Karpas-422 (cell line): ENCODE measurements at regions not wholly inside any gene's neighbourhood (a gene's known extent, or its start where the extent isn't known, plus 50 kb on each side); places are given as distances from the start of the nearest gene placed in this dataset.

Experiments used
- DNase-seq: peaks from one replicate; pipeline ENCODE4 v3.0.0-alpha.2; 2015
- H2AFZ ChIP-seq: fragments of 200-600 bp; sonication (generic); 2 replicates; pipeline ENCODE4 v1.6.1; 2014; ENCODE audit warnings: antibody characterized with exemption, low read length, mixed read lengths
- H3K27ac ChIP-seq: fragments of 200-600 bp; sonication (generic); 2 replicates; pipeline ENCODE4 v1.5.1; 2014; ENCODE audit warnings: mild to moderate bottlenecking, low read length, moderate library complexity
- H3K27me3 ChIP-seq: fragments of 200-600 bp; sonication (generic); 2 replicates; pipeline ENCODE4 v1.6.1; 2014; ENCODE audit warnings: low read length, mixed read lengths
- H3K36me3 ChIP-seq: fragments of 200-600 bp; sonication (generic); 2 replicates; pipeline ENCODE4 v1.6.1; 2014; ENCODE audit warnings: low read length, mixed read lengths; ENCODE audit not compliant: insufficient read depth
- H3K4me1 ChIP-seq: fragments of 200-600 bp; sonication (generic); 2 replicates; pipeline ENCODE4 v1.6.1; 2014; ENCODE audit warnings: mild to moderate bottlenecking, low read length, mixed read lengths
- H3K4me2 ChIP-seq: fragments of 200-600 bp; sonication (generic); 2 replicates; pipeline ENCODE4 v1.6.1; 2014; ENCODE audit warnings: low read length, low read depth, mild to moderate bottlenecking; ENCODE audit not compliant: poor library complexity, severe bottlenecking
- H3K4me3 ChIP-seq: fragments of 200-600 bp; sonication (generic); 2 replicates; pipeline ENCODE4 v1.5.1; 2014; ENCODE audit warnings: mild to moderate bottlenecking, antibody characterized with exemption, low read length, mixed read lengths
- H3K79me2 ChIP-seq: fragments of 200-600 bp; sonication (generic); 2 replicates; pipeline ENCODE4 v1.6.1; 2014; ENCODE audit warnings: mild to moderate bottlenecking, low read length, mixed read lengths
- H3K9ac ChIP-seq: fragments of 200-600 bp; sonication (generic); 2 replicates; pipeline ENCODE4 v1.6.0; 2014; ENCODE audit warnings: low read length
- H3K9me2 ChIP-seq: fragments of 200-600 bp; sonication (generic), shearing (Covaris generic); replicated peaks from 2 replicates; pipeline ENCODE4 v1.6.0; 2014; ENCODE audit warnings: mild to moderate bottlenecking, low read length, moderate library complexity; ENCODE audit not compliant: insufficient read depth
- H3K9me3 ChIP-seq: fragments of 300-700, 200-600 bp; sonication (generic); 2 replicates; pipeline ENCODE4 v1.6.1; 2014; ENCODE audit warnings: low read length, mixed read lengths
- H4K20me1 ChIP-seq: fragments of 200-600 bp; sonication (generic); 2 replicates; pipeline ENCODE4 v1.6.1; 2014; ENCODE audit warnings: mild to moderate bottlenecking, antibody characterized with exemption, low read length, low read depth; ENCODE audit not compliant: insufficient read depth

- Histone ChIP-seq H3K27me3 (no peaks in the 10 kb centered on the region), H3K79me2 (no peaks in the 10 kb centered on the region), H3K9ac (no peak overlapping the region), H4K20me1 (no peaks in the 10 kb centered on the region), H2AFZ (no peak overlapping the region), H3K4me3 (no peak overlapping the region), H3K4me2 (no peak overlapping the region), H3K4me1 (no peaks in the 10 kb centered on the region), H3K36me3 (no peaks in the 10 kb centered on the region), H3K9me3 (no peaks in the 10 kb centered on the region), H3K9me2 (no peaks in the 10 kb centered on the region), H3K27ac (no peak overlapping the region)
- no peak for DNase-seq
Observed at GRCh38 chr4:8771666-8772065, 100.0 kb downstream of the HMX1 start.

- DNase-seq = no peak
- Histone ChIP-seq H3K4me2 (no peak overlapping the region), H3K79me2 (no peaks in the 10 kb centered on the region), H3K27me3 (no peaks in the 10 kb centered on the region), H3K27ac (no peak overlapping the region), H3K36me3 (no peaks in the 10 kb centered on the region), H3K4me1 (no peaks in the 10 kb centered on the region), H3K9ac (no peak overlapping the region), H2AFZ (no peak overlapping the region), H3K4me3 (no peak overlapping the region), H3K9me2 (no peaks in the 10 kb centered on the region), H3K9me3 (no peaks in the 10 kb centered on the region), H4K20me1 (no peaks in the 10 kb centered on the region)
Observed at GRCh38 chr4:8771258-8771590, 100.4 kb downstream of the HMX1 start.

DNA sequence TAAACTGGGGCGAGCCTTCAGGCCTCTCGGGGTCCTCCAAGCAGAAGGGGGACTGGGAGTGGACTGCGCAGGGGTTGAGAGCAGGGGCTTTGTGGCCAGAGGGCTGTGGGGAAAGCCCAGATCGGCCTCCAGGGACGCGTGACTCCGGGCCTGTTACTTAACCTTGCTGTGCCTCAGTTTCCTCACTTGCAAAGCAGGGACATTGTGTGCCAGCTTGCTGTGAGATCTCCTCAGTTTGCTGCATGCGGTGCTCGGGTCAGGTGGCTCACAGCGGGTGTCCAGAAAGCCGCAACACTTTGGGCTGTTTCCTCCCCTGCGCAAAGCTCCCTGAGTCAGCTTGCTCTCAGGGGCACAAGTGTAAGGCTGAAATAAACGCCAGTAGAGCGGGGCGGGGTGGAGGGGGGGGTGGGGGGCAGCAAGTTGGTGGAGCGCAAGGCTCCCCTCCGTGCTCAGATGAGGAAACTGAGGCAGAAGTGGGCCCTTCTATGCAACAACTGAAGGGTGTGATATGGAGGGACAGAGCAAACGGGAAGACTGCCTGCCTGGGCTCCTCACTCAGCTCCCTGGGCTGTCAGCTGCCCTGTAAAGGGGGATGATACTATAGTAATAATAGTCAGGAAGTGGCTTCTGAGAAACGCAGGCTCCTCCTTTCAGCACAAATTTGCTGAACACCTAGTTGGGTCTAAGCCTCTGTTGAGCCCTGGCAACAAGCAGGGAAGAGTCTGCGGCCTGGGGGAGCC, 101.0 kb downstream of the HMX1 start:
- Histone ChIP-seq H3K27me3 (no peaks in the 10 kb centered on the region), H3K27ac (no peak overlapping the region), H3K79me2 (no peaks in the 10 kb centered on the region), H3K9me2 (no peaks in the 10 kb centered on the region), H3K9ac (no peak overlapping the region), H4K20me1 (no peaks in the 10 kb centered on the region), H3K4me3 (no peak overlapping the region), H3K36me3 (no peaks in the 10 kb centered on the region), H3K9me3 (no peaks in the 10 kb centered on the region), H3K4me1 (no peaks in the 10 kb centered on the region), H3K4me2 (no peak overlapping the region), H2AFZ (no peak overlapping the region)
- no peak for DNase-seq

- H3K79me2 ChIP-seq = no peaks in the 10 kb centered on the region
- no peaks in the 10 kb centered on the region for H3K9me3 ChIP-seq
- no peak for DNase-seq
- no peak overlapping the region for H3K9ac ChIP-seq
- no peak overlapping the region for H3K4me3 ChIP-seq
- no peaks in the 10 kb centered on the region for H3K27me3 ChIP-seq
- H3K27ac ChIP-seq = no peak overlapping the region
- H3K4me1 ChIP-seq = no peaks in the 10 kb centered on the region
- H3K4me2 ChIP-seq = no peak overlapping the region
- no peaks in the 10 kb centered on the region for H4K20me1 ChIP-seq
- no peaks in the 10 kb centered on the region for H3K36me3 ChIP-seq
- H3K9me2 ChIP-seq = no peaks in the 10 kb centered on the region
- H2AFZ ChIP-seq = no peak overlapping the region
Observed at GRCh38 chr4:8769645-8770517, 101.8 kb downstream of the HMX1 start.

DNA sequence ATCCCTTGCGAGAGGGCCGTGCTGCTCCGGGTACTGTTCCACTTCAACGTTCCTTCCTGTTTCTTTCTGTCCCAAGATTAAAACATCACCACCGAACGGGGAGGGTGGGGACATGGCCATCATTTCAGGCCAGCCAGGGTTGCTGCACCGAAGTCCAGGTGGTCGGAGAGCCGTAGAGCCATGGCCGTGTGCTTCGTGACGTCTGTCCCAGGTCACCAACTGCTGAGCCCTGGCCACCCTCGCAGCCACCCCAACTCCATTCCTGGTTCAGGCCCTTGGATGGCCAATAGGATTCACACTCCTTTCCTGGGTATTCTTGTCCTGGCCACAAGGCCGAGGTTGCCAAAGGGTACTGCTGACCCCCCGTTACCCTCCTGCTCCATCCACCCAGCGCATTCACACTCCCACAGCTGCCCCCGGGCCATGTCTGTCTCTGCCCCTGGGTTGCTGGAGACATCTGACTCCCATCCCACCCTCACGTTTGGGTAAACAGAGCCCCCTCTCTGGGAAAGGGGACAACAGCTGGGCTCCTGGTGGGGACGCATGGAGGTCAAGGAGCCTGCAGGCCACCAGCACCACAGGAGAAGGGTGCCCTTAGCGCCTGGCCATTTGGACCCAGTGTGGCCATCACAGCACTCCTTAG, 103.2 kb downstream of the HMX1 start:
- no peak for DNase-seq
- no peaks in the 10 kb centered on the region for H3K4me1 ChIP-seq
- no peaks in the 10 kb centered on the region for H3K9me3 ChIP-seq
- no peak overlapping the region for H2AFZ ChIP-seq
- no peaks in the 10 kb centered on the region for H4K20me1 ChIP-seq
- no peak overlapping the region for H3K9ac ChIP-seq
- H3K9me2 ChIP-seq = no peaks in the 10 kb centered on the region
- H3K4me3 ChIP-seq = no peak overlapping the region
- no peaks in the 10 kb centered on the region for H3K79me2 ChIP-seq
- H3K36me3 ChIP-seq = no peaks in the 10 kb centered on the region
- H3K27ac ChIP-seq = no peak overlapping the region
- H3K4me2 ChIP-seq = no peak overlapping the region
- no peaks in the 10 kb centered on the region for H3K27me3 ChIP-seq

DNA sequence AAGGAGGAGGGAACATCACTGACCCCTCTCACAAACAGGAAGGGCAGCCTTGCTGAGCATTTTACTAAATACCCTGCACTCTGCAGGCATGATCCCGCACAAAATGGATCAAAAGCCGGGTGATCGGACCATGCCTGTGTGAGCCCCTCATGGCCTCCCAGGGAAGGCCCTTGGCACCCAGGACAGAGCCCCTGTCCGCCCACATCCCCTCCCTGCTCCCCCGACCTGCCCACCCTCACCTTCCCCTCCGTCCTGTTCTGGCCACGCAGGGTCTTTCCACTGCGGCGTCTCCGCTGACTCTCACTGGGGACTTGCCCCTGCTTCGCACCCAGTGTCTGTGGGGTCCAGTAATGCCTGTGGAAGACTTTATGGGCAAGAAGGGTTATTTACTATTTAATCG, 105.0 kb downstream of the HMX1 start:
- no peak for DNase-seq
- Histone ChIP-seq H3K4me2 (no peak overlapping the region), H3K79me2 (no peaks in the 10 kb centered on the region), H2AFZ (no peak overlapping the region), H3K9me3 (no peaks in the 10 kb centered on the region), H3K27me3 (no peaks in the 10 kb centered on the region), H3K4me3 (no peak overlapping the region), H3K4me1 (no peaks in the 10 kb centered on the region), H4K20me1 (no peaks in the 10 kb centered on the region), H3K27ac (no peak overlapping the region), H3K36me3 (no peaks in the 10 kb centered on the region), H3K9me2 (no peaks in the 10 kb centered on the region), H3K9ac (no peak overlapping the region)

GRCh38 chr4:8765631-8766590, 105.7 kb downstream of the HMX1 start:
- H3K36me3 ChIP-seq = no peaks in the 10 kb centered on the region
- H3K4me1 ChIP-seq = no peaks in the 10 kb centered on the region
- no peak overlapping the region for H3K4me2 ChIP-seq
- H3K27me3 ChIP-seq = no peaks in the 10 kb centered on the region
- no peak overlapping the region for H3K4me3 ChIP-seq
- H3K9ac ChIP-seq = no peak overlapping the region
- no peaks in the 10 kb centered on the region for H3K79me2 ChIP-seq
- DNase-seq = no peak
- no peak overlapping the region for H3K27ac ChIP-seq
- H3K9me2 ChIP-seq = no peaks in the 10 kb centered on the region
- no peaks in the 10 kb centered on the region for H4K20me1 ChIP-seq
- H3K9me3 ChIP-seq = no peaks in the 10 kb centered on the region
- H2AFZ ChIP-seq = no peak overlapping the region
